Retinal pigment epithelial cell (primary cell): ENCODE measurements at regions not wholly inside any gene's neighbourhood (a gene's known extent, or its start where the extent isn't known, plus 50 kb on each side); places are given as distances from the start of the nearest gene placed in this dataset.
A peak's percentile ranks its signal among the peaks of the same experiment; 100 is the strongest.

Experiments
- DNase-seq: peaks from one replicate; pipeline ENCODE4 v3.0.0-alpha.2; 2010; ENCODE audit warnings: low read depth
- H3K4me3 ChIP-seq: 2 replicates; pipeline ENCODE4 v1.5.1; 2011; ENCODE audit warnings: mild to moderate bottlenecking, low read length, control low read depth, moderate library complexity
- TF ChIP-seq, protein P1 (sequence below): conservative IDR thresholded peaks from 2 replicates; pipeline ENCODE4 v1.5.1; 2011; ENCODE audit warnings: low read depth, low read length, control low read depth, inconsistent platforms

- no peak for DNase-seq
- TF ChIP-seq, protein P1, sequence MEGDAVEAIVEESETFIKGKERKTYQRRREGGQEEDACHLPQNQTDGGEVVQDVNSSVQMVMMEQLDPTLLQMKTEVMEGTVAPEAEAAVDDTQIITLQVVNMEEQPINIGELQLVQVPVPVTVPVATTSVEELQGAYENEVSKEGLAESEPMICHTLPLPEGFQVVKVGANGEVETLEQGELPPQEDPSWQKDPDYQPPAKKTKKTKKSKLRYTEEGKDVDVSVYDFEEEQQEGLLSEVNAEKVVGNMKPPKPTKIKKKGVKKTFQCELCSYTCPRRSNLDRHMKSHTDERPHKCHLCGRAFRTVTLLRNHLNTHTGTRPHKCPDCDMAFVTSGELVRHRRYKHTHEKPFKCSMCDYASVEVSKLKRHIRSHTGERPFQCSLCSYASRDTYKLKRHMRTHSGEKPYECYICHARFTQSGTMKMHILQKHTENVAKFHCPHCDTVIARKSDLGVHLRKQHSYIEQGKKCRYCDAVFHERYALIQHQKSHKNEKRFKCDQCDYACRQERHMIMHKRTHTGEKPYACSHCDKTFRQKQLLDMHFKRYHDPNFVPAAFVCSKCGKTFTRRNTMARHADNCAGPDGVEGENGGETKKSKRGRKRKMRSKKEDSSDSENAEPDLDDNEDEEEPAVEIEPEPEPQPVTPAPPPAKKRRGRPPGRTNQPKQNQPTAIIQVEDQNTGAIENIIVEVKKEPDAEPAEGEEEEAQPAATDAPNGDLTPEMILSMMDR = no peak
- H3K4me3 ChIP-seq = no peak overlapping the region
These were observed 54.8 kb upstream of the CD34 start for GRCh38 chr1:207965392-207966387.

DNA sequence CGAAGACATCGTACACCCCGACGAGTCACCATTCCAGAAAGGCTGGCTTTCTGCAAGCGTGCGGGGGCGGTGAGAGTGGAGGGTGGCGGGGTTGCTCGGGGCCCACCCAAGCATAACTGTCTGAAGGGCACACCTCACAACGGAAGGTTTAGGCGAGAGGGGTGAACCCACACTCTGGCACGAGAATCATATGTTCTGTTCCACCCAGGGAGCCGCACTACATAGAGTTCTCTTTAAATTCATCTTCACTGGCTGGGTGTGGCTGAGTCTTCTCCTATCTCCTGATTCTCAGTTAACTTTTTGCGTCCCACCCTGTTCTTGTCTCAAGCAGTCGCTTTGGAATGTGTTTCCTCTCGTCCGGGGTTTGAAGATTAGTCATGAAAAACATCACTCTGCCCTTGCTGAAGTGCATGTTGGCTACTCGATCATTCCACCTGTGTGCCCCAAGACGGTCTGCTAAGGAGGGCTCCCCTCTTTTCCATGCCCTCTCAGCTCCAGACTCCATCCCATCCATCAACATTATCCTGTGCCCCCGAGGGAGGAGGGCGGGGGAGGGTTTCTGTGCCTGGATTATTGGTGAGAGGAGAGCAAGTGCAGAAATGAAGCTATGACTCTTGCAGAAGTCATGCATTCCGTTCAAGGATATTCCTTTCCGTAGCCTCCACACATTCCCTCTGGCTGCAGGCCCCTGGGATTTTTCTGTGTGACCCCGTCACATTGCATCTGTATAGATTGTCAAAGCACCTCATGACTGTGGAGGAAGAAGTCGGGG, 53.5 kb upstream of the CD34 start:
- TF ChIP-seq, protein P1 = no peak
- no peak overlapping the region for H3K4me3 ChIP-seq
- DNase-seq = no peak

DNA sequence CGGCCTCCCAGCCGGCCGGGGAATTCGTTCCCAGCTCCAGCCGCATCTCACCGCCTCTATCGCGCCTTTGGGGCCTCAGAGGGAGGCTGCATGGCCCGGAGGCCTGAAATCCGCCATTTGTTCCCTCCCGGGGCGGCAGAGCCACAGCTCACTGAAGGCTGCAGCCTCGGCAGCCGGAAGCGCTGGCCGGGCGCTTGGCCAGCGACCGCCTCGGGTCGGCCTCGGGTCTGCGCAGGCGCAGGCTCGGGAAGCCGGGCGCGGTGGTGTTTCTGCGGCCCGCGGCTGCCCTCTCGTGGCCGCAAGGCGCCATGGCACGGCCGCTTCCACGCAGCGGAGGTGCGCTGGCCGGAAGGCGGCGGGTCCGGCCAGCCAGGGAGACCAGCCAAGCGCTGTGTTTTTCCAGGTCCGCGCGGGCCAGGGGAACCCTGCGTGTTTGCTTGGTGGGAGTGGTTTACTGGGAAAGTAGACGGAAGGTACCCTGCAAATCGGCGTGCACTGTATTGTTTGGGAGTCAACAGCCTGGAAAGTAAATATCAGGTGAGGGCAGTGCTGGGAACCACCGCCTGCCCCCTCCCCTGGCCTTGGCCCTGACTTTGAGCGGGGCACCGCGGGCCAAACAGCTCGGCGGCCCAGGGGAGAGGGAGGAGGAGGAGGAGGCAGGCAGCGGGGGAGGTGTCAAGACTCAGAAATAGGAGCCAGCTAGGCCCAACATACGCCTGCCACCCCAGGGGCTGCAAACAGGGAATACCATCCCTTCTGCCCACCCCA, 52.7 kb upstream of the CD34 start:
- TF ChIP-seq, protein P1 = peak; percentile 76
- peak; percentile 14 for DNase-seq
- H3K4me3 ChIP-seq = peak overlapping the region; percentile 68

GRCh38 chr1:207962716-207963426, 51.9 kb upstream of the CD34 start:
- H3K4me3 ChIP-seq = peak overlapping the region; percentile 68
- TF ChIP-seq, protein P1 = no peak
- no peak for DNase-seq
